WERI-Rb-1 (cell line): ENCODE measurements at regions not wholly inside any gene's neighbourhood (a gene's known extent, or its start where the extent isn't known, plus 50 kb on each side); places are given as distances from the start of the nearest gene placed in this dataset.

ENCODE experiments used
- DNase-seq: peaks from one replicate; pipeline ENCODE4 v3.0.0-alpha.2; 2020
- H3K27ac ChIP-seq: fragments of 250-450 bp; sonication (Bioruptor Pico); 2 replicates; pipeline ENCODE4 v1.5.1; 2020; ENCODE audit warnings: mild to moderate bottlenecking, moderate library complexity
- H3K27me3 ChIP-seq: fragments of 250-450 bp; sonication (Bioruptor Pico); 2 replicates; pipeline ENCODE4 v1.5.1; 2021; ENCODE audit warnings: mild to moderate bottlenecking, low read depth, moderate library complexity; ENCODE audit not compliant: insufficient read depth, severe bottlenecking
- H3K36me3 ChIP-seq: fragments of 250-450 bp; sonication (Bioruptor Pico); 2 replicates; pipeline ENCODE4 v1.5.1; 2020; ENCODE audit warnings: mild to moderate bottlenecking, moderate library complexity
- H3K4me3 ChIP-seq: 2 replicates; pipeline ENCODE4 v1.5.1; 2011; ENCODE audit warnings: low read depth, mild to moderate bottlenecking, control low read depth, low read length
- H3K9me3 ChIP-seq: fragments of 250-450 bp; sonication (Bioruptor Pico); 2 replicates; pipeline ENCODE4 v1.5.1; 2021; ENCODE audit warnings: mild to moderate bottlenecking, moderate library complexity; ENCODE audit not compliant: severe bottlenecking
- TF ChIP-seq, protein P1 (sequence below): IDR thresholded peaks from 2 replicates; pipeline ENCODE4 v1.5.1; 2011; ENCODE audit warnings: low read depth, mild to moderate bottlenecking, control low read depth, inconsistent platforms, low read length

DNA sequence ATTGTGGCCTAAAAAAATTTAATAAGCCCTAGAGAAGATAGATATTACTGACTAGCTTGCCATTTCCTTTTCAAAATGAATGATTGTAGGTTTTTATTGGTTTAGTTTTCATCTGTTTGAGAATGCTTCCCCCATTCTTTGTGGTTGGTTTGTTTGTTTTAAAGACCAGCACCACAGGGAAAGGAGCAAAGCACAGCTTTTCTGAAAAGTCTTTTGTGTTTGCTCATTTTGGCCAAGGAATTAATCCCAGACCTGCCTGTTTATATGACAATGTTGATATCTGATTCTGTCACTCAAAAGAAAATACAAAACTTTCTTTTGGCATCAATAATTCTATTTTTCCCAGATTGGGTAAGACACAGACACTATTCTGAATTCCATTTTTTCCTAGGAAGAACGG is 312.5 kb upstream of the FLRT2 start:
- H3K36me3 ChIP-seq, result no peaks in the 10 kb centered on the region
- H3K27me3 ChIP-seq, result no peaks in the 10 kb centered on the region
- H3K9me3 ChIP-seq, result no peaks in the 10 kb centered on the region
- H3K4me3 ChIP-seq, result no peak overlapping the region
- H3K27ac ChIP-seq, result no peak overlapping the region
- no peak for DNase-seq
- TF ChIP-seq, protein P1, sequence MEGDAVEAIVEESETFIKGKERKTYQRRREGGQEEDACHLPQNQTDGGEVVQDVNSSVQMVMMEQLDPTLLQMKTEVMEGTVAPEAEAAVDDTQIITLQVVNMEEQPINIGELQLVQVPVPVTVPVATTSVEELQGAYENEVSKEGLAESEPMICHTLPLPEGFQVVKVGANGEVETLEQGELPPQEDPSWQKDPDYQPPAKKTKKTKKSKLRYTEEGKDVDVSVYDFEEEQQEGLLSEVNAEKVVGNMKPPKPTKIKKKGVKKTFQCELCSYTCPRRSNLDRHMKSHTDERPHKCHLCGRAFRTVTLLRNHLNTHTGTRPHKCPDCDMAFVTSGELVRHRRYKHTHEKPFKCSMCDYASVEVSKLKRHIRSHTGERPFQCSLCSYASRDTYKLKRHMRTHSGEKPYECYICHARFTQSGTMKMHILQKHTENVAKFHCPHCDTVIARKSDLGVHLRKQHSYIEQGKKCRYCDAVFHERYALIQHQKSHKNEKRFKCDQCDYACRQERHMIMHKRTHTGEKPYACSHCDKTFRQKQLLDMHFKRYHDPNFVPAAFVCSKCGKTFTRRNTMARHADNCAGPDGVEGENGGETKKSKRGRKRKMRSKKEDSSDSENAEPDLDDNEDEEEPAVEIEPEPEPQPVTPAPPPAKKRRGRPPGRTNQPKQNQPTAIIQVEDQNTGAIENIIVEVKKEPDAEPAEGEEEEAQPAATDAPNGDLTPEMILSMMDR, result no peak

DNA sequence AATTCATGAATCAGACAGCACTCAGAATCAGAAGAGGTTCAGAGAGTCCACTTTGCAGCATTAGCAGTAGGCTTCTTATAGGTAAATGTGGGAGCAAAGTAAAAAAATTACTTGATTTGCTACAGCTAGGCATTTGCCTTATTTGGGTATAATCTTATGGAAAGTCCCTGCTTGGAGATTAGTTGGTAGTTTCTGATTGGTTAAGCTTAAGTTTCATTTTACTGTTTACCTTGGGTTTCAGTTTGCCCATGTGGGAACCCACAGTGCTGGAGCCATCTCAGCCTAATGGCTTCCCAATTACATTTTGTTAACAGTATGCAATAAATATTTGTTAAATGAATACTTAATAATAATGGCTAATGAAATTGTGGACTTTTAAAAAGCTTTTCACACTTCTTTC is 311.0 kb upstream of the FLRT2 start:
- DNase-seq, result no peak
- H3K9me3 ChIP-seq, result no peaks in the 10 kb centered on the region
- H3K36me3 ChIP-seq, result no peaks in the 10 kb centered on the region
- H3K27ac ChIP-seq, result no peak overlapping the region
- TF ChIP-seq, protein P1, result no peak
- no peaks in the 10 kb centered on the region for H3K27me3 ChIP-seq
- H3K4me3 ChIP-seq, result no peak overlapping the region

DNA sequence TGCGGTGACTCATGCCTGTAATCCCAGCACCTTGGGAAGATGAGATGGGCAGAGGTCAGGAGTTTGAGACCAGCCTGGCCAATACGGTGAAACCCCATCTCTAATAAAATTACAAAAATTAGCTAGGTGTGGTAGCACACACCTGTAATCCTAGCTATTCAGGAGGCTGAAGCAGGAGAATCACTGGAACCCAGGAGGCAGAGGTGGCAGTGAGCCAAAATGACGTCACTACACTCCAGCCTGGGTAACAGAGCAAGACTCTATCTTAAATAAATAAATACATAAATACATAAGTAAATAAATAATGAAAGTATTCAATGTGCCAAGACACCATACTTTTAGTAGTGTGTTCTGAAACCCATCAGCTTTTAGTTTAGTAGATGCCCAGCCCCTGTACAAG is 308.1 kb upstream of the FLRT2 start:
- DNase-seq, result no peak
- TF ChIP-seq, protein P1, result no peak
- Histone ChIP-seq H3K27ac (no peak overlapping the region), H3K4me3 (no peak overlapping the region), H3K27me3 (no peaks in the 10 kb centered on the region), H3K9me3 (no peaks in the 10 kb centered on the region), H3K36me3 (no peaks in the 10 kb centered on the region)

DNA sequence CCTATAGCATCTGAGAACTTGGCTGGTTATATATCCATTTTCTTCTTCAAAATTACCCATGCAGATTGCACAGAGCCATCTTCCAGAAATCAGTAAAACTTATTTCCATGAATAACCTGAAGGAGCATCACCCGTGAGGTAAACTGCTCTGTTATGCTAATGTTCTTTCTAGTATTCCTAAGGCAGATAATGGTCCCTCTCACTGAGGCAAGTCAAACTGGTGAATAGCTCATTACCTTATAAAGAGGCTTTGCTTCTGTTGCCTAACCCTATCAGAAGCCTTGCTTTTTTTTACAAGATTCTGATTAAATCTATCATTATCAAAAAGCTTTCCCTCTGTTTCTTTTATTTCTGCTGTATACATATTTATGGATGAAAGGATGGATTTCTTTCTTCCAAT is 307.6 kb upstream of the FLRT2 start:
- H3K9me3 ChIP-seq, result no peaks in the 10 kb centered on the region
- no peaks in the 10 kb centered on the region for H3K36me3 ChIP-seq
- H3K27me3 ChIP-seq, result no peaks in the 10 kb centered on the region
- H3K27ac ChIP-seq, result no peak overlapping the region
- no peak for DNase-seq
- no peak overlapping the region for H3K4me3 ChIP-seq
- TF ChIP-seq, protein P1, result no peak

DNA sequence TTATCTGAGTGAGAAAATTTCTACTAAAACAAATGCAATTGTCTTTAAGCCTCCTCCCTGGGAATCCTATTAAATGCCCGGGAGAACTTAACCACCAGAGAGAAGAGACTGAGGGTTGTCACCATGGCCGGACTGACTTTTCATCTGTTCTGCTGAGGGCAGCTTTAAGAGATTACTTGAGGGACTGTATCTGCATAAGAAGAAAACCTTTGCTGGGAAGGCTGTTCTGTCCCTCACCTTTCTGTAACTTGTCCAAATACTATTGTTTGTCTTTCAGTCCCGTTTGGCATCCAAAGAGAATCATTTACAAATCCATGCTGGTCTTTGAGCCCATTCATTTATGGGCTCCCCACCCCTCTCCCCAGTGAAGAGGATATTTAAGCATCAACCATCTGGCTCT is 306.3 kb upstream of the FLRT2 start:
- DNase-seq, result peak; percentile 24
- H3K9me3 ChIP-seq, result no peaks in the 10 kb centered on the region
- TF ChIP-seq, protein P1, result no peak
- H3K36me3 ChIP-seq, result no peaks in the 10 kb centered on the region
- no peaks in the 10 kb centered on the region for H3K27me3 ChIP-seq
- no peak overlapping the region for H3K27ac ChIP-seq
- H3K4me3 ChIP-seq, result no peak overlapping the region

DNA sequence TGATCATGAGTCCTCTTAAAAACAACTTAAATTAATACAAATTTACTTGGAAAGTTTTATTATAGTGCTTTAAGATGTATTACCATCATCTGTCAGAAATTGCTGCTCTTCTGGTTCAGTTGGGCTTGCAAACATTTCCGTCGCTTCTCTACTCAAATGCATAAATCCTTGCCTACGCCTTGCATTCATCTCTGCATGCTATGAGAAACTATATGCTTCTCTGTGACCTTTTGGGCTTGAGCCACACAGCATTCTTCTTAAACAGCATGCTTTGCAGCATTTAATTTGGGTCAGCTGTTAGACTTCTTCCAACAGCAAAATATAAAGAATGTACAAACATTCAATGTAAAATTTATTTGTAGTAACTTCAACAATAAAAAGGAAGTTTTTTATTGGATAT is 305.7 kb upstream of the FLRT2 start:
- DNase-seq, result no peak
- Histone ChIP-seq H3K27ac (no peak overlapping the region), H3K4me3 (no peak overlapping the region), H3K9me3 (no peaks in the 10 kb centered on the region), H3K36me3 (no peaks in the 10 kb centered on the region), H3K27me3 (no peaks in the 10 kb centered on the region)
- TF ChIP-seq, protein P1, result no peak
